ENCODE measurements at regions not wholly inside any gene's neighbourhood (a gene's known extent, or its start where the extent isn't known, plus 50 kb on each side); places are given as distances from the start of the nearest gene placed in this dataset.
A peak's percentile ranks its signal among the peaks of the same experiment; 100 is the strongest.
"Not testable (repeated sequence)": the region's sequence is repeated elsewhere in the genome, so short reads cannot be mapped to it uniquely, and the experiment has no call there.

DNA sequence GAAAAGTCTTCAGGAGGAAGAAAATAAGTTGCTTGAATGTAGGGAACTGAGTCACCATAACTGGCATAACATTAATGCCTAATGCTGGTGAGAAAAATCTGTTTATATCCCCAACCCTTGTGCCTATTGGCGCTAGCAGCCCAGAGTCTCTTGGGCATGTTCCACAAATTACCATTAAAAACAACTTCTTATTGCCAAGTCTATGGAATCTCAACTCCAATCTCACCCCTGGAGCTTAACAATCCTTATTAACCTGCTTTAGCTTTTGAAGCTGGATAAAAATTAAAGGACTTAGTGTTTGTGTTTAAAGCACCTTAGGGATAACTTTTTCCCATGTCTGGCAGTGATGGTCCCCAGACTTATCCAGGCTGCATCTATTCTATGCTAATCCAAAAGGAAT lies 143.0 kb downstream of the APIP start:
- 42% methylated on average over 1 of the region's 1 CpG for WGBS
- intact Hi-C loops (cut with DNase I): no loop called here

DNA sequence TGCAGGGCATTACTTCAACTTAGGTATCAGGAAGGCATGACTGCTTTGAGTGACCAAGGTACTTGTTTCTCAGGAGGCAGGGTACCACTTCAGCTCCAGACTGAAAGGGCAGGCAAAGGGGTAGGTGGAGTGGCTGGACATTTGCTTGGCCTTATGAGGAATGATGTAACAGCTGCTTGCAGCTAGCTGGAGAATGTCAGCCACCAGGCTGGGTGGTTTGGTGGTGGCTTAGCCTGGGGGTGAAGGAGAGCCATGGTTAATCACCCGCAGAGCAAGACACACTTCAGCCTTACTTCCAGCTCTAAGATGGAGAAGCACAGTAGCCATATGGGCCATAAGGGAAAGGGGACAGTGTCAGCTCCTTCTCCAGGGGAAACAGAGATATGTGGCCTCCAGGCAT lies 146.1 kb downstream of the APIP start:
- Histone ChIP-seq H3K4me3 (no peak overlapping the region), H3K9me3 (no peaks in the 10 kb centered on the region), H3K4me1 (replicated peaks) (no peaks in the 10 kb centered on the region), H3K27me3 (replicated peaks; ENCODE audit: insufficient read depth) (no peaks in the 10 kb centered on the region), H3K36me3 (no peaks in the 10 kb centered on the region), H3K27ac (no peak overlapping the region)
- DNase-seq (ENCODE audit: low spot score): no peak
- TF ChIP-seq POLR2AphosphoS5 (IDR thresholded peaks at IDR 0.05): no peak
- TF ChIP-seq, protein P1, sequence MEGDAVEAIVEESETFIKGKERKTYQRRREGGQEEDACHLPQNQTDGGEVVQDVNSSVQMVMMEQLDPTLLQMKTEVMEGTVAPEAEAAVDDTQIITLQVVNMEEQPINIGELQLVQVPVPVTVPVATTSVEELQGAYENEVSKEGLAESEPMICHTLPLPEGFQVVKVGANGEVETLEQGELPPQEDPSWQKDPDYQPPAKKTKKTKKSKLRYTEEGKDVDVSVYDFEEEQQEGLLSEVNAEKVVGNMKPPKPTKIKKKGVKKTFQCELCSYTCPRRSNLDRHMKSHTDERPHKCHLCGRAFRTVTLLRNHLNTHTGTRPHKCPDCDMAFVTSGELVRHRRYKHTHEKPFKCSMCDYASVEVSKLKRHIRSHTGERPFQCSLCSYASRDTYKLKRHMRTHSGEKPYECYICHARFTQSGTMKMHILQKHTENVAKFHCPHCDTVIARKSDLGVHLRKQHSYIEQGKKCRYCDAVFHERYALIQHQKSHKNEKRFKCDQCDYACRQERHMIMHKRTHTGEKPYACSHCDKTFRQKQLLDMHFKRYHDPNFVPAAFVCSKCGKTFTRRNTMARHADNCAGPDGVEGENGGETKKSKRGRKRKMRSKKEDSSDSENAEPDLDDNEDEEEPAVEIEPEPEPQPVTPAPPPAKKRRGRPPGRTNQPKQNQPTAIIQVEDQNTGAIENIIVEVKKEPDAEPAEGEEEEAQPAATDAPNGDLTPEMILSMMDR (IDR thresholded peaks at IDR 0.05): no peak
- no peak for TF ChIP-seq POLR2A (IDR thresholded peaks at IDR 0.05)
- intact Hi-C loops (cut with DNase I): no loop called here
- 100% methylated on average over 1 of the region's 1 CpG for WGBS

More for the DNA sequence above, 143.0 kb downstream of the APIP start:
- no peaks in the 10 kb centered on the region for H3K27me3 ChIP-seq (replicated peaks; ENCODE audit: insufficient read depth)
- no peak overlapping the region for H3K4me3 ChIP-seq
- TF ChIP-seq, protein P1 (IDR thresholded peaks at IDR 0.05): no peak
- TF ChIP-seq POLR2AphosphoS5 (IDR thresholded peaks at IDR 0.05): no peak
- TF ChIP-seq POLR2A (IDR thresholded peaks at IDR 0.05): no peak
- no peak overlapping the region for H3K27ac ChIP-seq
- no peaks in the 10 kb centered on the region for H3K4me1 ChIP-seq (replicated peaks)
- DNase-seq (ENCODE audit: low spot score): no peak
- H3K36me3 ChIP-seq: no peaks in the 10 kb centered on the region
- no peaks in the 10 kb centered on the region for H3K9me3 ChIP-seq

DNA sequence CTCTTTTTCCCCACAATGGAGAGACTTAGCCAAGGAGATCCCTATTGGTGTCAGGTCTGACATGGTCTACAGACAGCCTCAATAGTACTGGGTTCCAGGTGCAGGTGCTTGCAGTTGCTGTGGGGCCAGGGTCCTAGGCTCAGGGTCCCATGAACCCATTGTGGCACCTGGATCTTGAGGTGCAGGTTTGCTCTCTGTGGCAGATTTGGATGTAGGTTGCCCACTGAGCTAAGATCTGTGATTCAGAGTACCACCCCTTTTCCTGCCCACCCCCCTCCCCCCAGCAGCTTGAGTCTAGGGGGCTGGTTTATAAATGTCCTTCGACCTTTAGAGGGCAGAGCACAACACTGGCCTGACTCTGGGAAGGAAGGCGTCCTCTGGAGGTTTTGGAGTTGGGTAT lies 147.0 kb downstream of the APIP start:
- Histone ChIP-seq H3K27me3 (replicated peaks; ENCODE audit: insufficient read depth) (no peaks in the 10 kb centered on the region), H3K27ac (no peak overlapping the region), H3K9me3 (no peaks in the 10 kb centered on the region), H3K36me3 (no peaks in the 10 kb centered on the region), H3K4me3 (no peak overlapping the region), H3K4me1 (replicated peaks) (no peaks in the 10 kb centered on the region)
- TF ChIP-seq POLR2AphosphoS5 (IDR thresholded peaks at IDR 0.05): no peak
- TF ChIP-seq, protein P1 (IDR thresholded peaks at IDR 0.05): no peak
- TF ChIP-seq POLR2A (IDR thresholded peaks at IDR 0.05): no peak
- no peak for DNase-seq (ENCODE audit: low spot score)
- 100% methylated on average over 2 of the region's 2 CpGs for WGBS
- intact Hi-C loops (cut with DNase I): no loop called here

DNA sequence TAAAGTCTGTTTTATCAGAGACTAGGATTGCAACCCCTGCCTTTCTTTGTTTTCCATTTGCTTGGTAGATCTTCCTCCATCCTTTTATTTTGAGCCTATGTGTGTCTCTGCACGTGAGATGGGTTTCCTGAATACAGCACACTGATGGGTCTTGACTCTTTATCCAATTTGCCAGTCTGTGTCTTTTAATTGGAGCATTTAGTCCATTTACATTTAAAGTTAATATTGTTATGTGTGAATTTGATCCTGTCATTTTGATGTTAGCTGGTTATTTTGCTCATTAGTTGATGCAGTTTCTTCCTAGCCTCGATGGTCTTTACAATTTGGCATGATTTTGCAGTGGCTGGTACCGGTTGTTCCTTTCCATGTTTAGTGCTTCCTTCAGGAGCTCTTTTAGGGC lies 141.7 kb downstream of the EHF start:
- H3K27ac ChIP-seq; H3K27me3 ChIP-seq (replicated peaks; ENCODE audit: insufficient read depth); H3K4me1 ChIP-seq (replicated peaks); H3K9me3 ChIP-seq; H3K36me3 ChIP-seq; H3K4me3 ChIP-seq; intact Hi-C loops (cut with DNase I); DNase-seq (ENCODE audit: low spot score): not testable (repeated sequence)
- WGBS: no CpG with 5 or more reads among the region's 3 CpGs

DNA sequence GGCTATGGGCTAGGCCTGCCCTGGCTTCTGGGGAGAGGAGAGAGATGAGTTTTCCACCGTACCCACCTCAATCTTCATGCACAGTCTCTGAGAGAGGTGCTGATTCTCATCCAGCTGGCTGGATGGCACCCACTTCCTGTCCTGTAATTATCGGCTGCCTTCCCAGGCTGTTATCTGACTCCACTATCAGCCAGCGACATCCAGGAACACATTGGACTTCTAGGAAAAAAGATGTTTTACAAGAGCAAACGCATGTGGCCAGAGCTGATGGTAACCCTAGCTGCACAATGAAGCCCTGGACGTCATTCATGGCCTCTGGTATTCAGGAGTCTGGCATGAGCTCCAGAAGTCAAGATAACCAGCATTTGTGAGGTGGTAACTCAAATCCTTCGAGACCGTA lies 137.4 kb downstream of the EHF start:
- H3K4me3 ChIP-seq: no peak overlapping the region
- H3K9me3 ChIP-seq: no peaks in the 10 kb centered on the region
- DNase-seq (ENCODE audit: low spot score): peak; percentile 63
- intact Hi-C loops (cut with DNase I): no loop called here
- 8% methylated on average over 7 of the region's 7 CpGs for WGBS
- H3K36me3 ChIP-seq: no peaks in the 10 kb centered on the region
- no peaks in the 10 kb centered on the region for H3K27me3 ChIP-seq (replicated peaks; ENCODE audit: insufficient read depth)
- TF ChIP-seq POLR2A (IDR thresholded peaks at IDR 0.05) (no peak), POLR2AphosphoS5 (IDR thresholded peaks at IDR 0.05) (peak; percentile 84)
- no peaks in the 10 kb centered on the region for H3K4me1 ChIP-seq (replicated peaks)
- H3K27ac ChIP-seq: peak overlapping the region; percentile 16 to 18

DNA sequence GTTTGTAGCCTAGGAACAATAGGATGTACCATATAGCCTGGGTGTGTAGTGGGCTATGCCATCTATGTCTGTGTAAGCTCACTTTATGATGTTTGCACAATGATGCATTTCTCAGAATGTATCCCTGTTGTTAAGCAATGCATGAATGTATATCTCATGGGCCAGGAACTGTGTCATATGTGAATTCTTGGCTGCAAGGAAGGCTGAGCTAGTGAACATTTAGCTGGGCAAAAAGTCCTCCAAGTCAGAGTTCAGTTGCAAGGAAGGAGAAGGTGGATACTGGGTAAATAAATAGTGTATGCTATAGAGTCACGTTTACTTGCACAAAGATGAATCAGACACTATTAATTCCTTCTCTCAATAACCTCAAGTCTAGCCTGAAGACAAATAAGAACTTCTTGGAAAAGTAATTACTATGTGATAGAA lies 136.1 kb downstream of the EHF start:
- intact Hi-C loops (cut with DNase I): no loop called here
- Histone ChIP-seq H3K36me3 (no peaks in the 10 kb centered on the region), H3K27me3 (replicated peaks; ENCODE audit: insufficient read depth) (no peaks in the 10 kb centered on the region), H3K27ac (no peak overlapping the region), H3K9me3 (no peaks in the 10 kb centered on the region), H3K4me1 (replicated peaks) (no peaks in the 10 kb centered on the region), H3K4me3 (no peak overlapping the region)
- 34% methylated on average over 1 of the region's 1 CpG for WGBS
- TF ChIP-seq POLR2AphosphoS5 (IDR thresholded peaks at IDR 0.05) (no peak), POLR2A (IDR thresholded peaks at IDR 0.05) (no peak)
- TF ChIP-seq, protein P1 (IDR thresholded peaks at IDR 0.05): no peak
- no peak for DNase-seq (ENCODE audit: low spot score)

Data from prostate gland (tissue), 2 donors.